Mammary epithelial cell (primary cell): ENCODE measurements at regions not wholly inside any gene's neighbourhood (a gene's known extent, or its start where the extent isn't known, plus 50 kb on each side); places are given as distances from the start of the nearest gene placed in this dataset.

ENCODE experiments used
- EZH2 ChIP-seq: IDR thresholded peaks from 2 replicates; pipeline ENCODE4 v1.6.1; 2012; ENCODE audit warnings: low read length, inconsistent platforms, borderline replicate concordance
- TF ChIP-seq, protein P1 (sequence below), 2 donors: IDR thresholded peaks in 1 of 2; conservative IDR thresholded peaks in 1 of 2; 2 replicates each; pipeline ENCODE4 v1.5.1; 2011 to 2012; ENCODE audit warnings: inconsistent platforms in 2 of 2, low read length in 2 of 2, mild to moderate bottlenecking in 2 of 2, control low read depth in 1 of 2, low read depth in 1 of 2; ENCODE audit not compliant: insufficient read depth in 1 of 2; ENCODE audit errors: extremely low read depth in 1 of 2

DNA sequence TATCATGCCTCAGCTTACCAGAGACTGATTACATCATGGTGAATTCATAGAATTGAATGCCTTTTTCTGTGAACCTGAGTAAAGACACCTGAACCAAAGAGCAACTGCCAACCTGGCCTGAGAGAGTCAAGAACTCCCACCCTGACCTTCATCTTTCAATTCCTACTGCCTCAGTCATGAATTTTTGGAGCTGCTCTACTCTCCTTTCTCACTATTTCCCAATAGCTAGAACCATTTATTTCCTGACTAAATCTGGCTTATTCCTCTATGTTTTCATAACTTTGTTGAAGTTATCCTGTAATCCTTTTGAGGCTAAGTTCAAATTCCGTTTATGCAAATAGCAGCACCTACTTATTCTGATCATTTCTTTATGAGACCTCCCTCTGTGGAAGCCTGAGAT is 712.4 kb upstream of the UBE2E2 start:
- TF ChIP-seq, protein P1, sequence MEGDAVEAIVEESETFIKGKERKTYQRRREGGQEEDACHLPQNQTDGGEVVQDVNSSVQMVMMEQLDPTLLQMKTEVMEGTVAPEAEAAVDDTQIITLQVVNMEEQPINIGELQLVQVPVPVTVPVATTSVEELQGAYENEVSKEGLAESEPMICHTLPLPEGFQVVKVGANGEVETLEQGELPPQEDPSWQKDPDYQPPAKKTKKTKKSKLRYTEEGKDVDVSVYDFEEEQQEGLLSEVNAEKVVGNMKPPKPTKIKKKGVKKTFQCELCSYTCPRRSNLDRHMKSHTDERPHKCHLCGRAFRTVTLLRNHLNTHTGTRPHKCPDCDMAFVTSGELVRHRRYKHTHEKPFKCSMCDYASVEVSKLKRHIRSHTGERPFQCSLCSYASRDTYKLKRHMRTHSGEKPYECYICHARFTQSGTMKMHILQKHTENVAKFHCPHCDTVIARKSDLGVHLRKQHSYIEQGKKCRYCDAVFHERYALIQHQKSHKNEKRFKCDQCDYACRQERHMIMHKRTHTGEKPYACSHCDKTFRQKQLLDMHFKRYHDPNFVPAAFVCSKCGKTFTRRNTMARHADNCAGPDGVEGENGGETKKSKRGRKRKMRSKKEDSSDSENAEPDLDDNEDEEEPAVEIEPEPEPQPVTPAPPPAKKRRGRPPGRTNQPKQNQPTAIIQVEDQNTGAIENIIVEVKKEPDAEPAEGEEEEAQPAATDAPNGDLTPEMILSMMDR (conservative IDR thresholded peaks at IDR 0.05 in 1 of 2, IDR thresholded peaks at IDR 0.05 in 1 of 2; ENCODE audit: extremely low read depth in 1 of 2, insufficient read depth in 1 of 2, low read depth in 1 of 2, low read length in 2 of 2), result no peak
- TF ChIP-seq EZH2, result no peak
